Esophagus squamous epithelium (tissue), 5 donors: ENCODE measurements at regions not wholly inside any gene's neighbourhood (a gene's known extent, or its start where the extent isn't known, plus 50 kb on each side); places are given as distances from the start of the nearest gene placed in this dataset.

Experiments used
- DNase-seq: peaks from one replicate; lab custom pipeline; 2025; lab: John Stamatoyannopoulos, UW
- H3K27ac ChIP-seq, 4 donors: fragments of 200-600 bp; sonication (generic); one replicate each; pipeline ENCODE4 v1.5.1; 2016 to 2019; ENCODE audit warnings: mild to moderate bottlenecking in 1 of 4
- H3K27me3 ChIP-seq, 4 donors: fragments of 200-600 bp; sonication (generic); 1 replicate in 3 of 4; 2 replicates in 1 of 4; pipeline versions ENCODE4 v1.5.1 to v1.6.0; 2017 to 2021; ENCODE audit warnings: antibody characterized with exemption in 1 of 4
- H3K36me3 ChIP-seq, 3 donors: fragments of 200-600 bp; sonication (generic); one replicate each; pipeline ENCODE4 v1.5.1; 2016 to 2019
- H3K4me1 ChIP-seq, 3 donors: fragments of 200-600 bp; sonication (generic); one replicate each; pipeline ENCODE4 v1.5.1; 2017 to 2019
- H3K4me3 ChIP-seq, 4 donors: fragments of 200-600 bp; sonication (generic); 1 replicate in 3 of 4; 2 replicates in 1 of 4; pipeline ENCODE4 v1.5.1; 2016 to 2019; ENCODE audit warnings: mild to moderate bottlenecking in 2 of 4, moderate library complexity in 1 of 4
- H3K9me3 ChIP-seq, 3 donors: fragments of 200-600 bp; sonication (generic); one replicate each; pipeline ENCODE4 v1.5.1; 2016 to 2019
- POLR2A ChIP-seq, 4 donors: fragments of 450-650 bp; IDR thresholded peaks; one replicate each; pipeline ENCODE4 v1.6.1; 2017; ENCODE audit warnings: antibody characterized with exemption in 4 of 4, mild to moderate bottlenecking in 4 of 4, moderate library complexity in 3 of 4
- WGBS, 2 donors: methylation state at CpG; one replicate each; pipeline ENCODE4 v1.1.5; 2018; 5-methylcytosine and 5-hydroxymethylcytosine counted together
- intact Hi-C: fragments of 100-400 bp; cut with DNase I; formaldehyde crosslinking; loops from one replicate; pipeline ENCODE4 v1.15.0; 2022
- TF ChIP-seq, protein P1 (sequence below), 6 experiments: fragments of 450-650 bp in 4 of 6; fragments of 200-600 bp in 2 of 6; sonication (generic) in 2 of 6; IDR thresholded peaks; one replicate each; pipeline ENCODE4 v1.5.1; 2016 to 2019; ENCODE audit warnings: antibody characterized with exemption in 6 of 6, mild to moderate bottlenecking in 4 of 6, moderate library complexity in 4 of 6
- donor health status: DM: yes; HTN: yes; CAD: no.

DNA sequence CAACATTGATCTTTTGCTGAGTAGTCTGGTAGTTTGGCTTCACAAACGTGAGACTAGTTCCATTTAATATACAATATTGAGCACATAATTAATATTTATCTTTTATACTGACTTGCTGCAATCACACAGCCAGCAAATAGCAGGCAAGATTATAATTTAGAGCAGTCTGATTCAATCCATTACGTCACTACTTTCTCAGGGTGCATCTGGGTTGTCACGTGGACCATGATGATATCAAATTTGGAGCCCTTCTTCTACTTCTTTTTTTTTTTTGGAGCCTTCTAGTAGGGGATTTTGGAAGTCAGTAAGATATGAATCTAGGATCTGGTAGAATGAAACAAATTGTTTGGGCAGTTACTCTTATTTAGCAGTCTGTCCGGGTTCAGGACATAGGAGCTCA, 100.6 kb upstream of the SLC5A9 start:
- Histone ChIP-seq H3K4me1 (no peaks in the 10 kb centered on the region), H3K4me3 (no peak overlapping the region), H3K27ac (no peak overlapping the region), H3K9me3 (no peaks in the 10 kb centered on the region), H3K27me3 (no peaks in the 10 kb centered on the region), H3K36me3 (no peaks in the 10 kb centered on the region)
- 47 to 70% methylated on average over 4 of the region's 4 CpGs for WGBS, 2 donors
- DNase-seq: no peak
- intact Hi-C loops: no loop called here
- TF ChIP-seq, protein P1, sequence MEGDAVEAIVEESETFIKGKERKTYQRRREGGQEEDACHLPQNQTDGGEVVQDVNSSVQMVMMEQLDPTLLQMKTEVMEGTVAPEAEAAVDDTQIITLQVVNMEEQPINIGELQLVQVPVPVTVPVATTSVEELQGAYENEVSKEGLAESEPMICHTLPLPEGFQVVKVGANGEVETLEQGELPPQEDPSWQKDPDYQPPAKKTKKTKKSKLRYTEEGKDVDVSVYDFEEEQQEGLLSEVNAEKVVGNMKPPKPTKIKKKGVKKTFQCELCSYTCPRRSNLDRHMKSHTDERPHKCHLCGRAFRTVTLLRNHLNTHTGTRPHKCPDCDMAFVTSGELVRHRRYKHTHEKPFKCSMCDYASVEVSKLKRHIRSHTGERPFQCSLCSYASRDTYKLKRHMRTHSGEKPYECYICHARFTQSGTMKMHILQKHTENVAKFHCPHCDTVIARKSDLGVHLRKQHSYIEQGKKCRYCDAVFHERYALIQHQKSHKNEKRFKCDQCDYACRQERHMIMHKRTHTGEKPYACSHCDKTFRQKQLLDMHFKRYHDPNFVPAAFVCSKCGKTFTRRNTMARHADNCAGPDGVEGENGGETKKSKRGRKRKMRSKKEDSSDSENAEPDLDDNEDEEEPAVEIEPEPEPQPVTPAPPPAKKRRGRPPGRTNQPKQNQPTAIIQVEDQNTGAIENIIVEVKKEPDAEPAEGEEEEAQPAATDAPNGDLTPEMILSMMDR (IDR thresholded peaks at IDR 0.05): no peak
- no peak for TF ChIP-seq POLR2A (IDR thresholded peaks at IDR 0.05)

DNA sequence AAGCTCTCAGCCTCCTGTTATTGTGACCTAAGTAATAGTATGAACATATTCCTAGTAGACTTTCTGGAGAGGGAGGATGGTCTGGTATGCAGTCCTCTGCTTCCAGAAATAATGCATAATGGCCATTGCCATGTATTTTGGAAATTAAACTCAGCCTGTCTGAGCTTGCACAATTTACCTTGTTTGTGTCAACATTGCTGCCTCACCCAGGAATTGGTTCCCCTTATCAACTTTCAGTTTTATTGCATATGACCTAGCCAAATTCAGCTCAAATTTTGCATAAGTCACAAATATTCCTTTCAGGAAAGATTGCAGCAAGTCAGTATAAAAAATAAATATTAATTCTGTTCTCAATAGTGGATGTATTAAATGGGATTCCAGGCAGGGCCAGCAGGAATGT, 101.9 kb upstream of the SLC5A9 start:
- Histone ChIP-seq H3K9me3 (no peaks in the 10 kb centered on the region), H3K36me3 (no peaks in the 10 kb centered on the region), H3K4me1 (no peaks in the 10 kb centered on the region), H3K27me3 (no peaks in the 10 kb centered on the region), H3K4me3 (no peak overlapping the region), H3K27ac (no peak overlapping the region)
- intact Hi-C loops: no loop called here
- DNase-seq: no peak
- no peak for TF ChIP-seq POLR2A (IDR thresholded peaks at IDR 0.05)
- TF ChIP-seq, protein P1 (IDR thresholded peaks at IDR 0.05): no peak

DNA sequence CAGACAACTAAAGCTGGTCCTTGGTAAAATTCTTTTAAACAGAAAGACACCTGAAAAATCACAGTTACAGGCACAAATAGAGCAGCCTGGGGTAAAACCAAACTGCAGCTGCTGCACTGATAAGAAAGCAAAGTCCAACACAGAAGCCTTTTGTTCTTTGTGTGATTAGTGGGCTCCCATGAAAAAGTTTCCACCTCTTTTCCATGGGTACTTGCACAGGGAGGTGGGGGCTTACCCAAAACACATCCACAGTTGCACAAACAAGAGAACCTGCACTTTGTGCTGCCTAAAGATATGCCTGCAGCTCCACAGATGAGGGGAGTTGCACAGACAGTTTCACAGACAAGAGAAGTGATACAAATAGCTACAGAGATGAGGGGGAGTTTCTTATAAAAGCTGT, 106.7 kb upstream of the SLC5A9 start:
- intact Hi-C loops: no loop called here
- H3K36me3 ChIP-seq: no peaks in the 10 kb centered on the region
- no peak overlapping the region for H3K27ac ChIP-seq
- no peaks in the 10 kb centered on the region for H3K4me1 ChIP-seq
- TF ChIP-seq, protein P1 (IDR thresholded peaks at IDR 0.05): no peak
- no peak for TF ChIP-seq POLR2A (IDR thresholded peaks at IDR 0.05)
- H3K4me3 ChIP-seq: no peak overlapping the region
- no peak for DNase-seq
- H3K27me3 ChIP-seq: peaks cover 0 to 5% (median 0%) of the 10 kb centered on the region in 4 donors
- no peaks in the 10 kb centered on the region for H3K9me3 ChIP-seq

DNA sequence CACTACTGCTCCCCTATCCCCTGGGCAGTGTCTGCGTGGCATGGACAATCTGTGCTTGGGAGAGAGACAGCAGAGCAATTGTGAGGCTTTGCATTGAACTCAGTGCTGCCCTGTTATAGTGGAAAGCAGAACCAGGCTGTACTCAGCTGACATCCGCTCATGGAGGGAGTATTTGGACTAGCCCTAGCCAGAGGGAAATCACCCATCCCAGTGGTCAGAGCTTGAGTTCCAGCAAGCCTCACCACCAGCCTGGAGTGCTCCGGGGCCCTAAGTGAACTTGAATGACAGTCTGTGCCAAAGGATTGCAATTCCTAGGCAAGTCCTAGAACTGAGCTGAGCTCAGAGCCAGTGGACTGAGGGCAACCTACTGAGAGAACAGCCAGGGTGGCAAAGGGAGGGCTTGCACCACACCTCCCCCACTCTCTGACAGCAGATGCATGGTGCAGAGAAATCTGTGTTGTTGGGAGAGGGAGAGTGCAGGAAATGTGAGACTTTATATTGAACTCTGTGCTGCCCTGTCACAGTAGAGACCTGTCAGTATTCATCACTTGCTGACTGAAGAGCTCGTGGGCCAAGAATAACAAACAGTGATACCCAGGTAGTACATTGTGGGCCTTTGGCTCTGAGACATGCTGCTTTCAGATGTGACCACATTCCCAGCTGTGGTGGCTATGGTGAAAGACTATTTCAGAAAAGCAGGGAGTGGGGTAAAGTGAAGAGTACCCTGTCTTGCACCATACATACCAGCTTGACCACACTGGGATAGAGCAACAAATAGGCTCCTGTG, 107.7 kb upstream of the SLC5A9 start:
- intact Hi-C loops: no loop called here
- 74 to 89% methylated on average over 2 to 4 of the region's 4 CpGs for WGBS, 2 donors
- TF ChIP-seq, protein P1 (IDR thresholded peaks at IDR 0.05): no peak
- no peak for TF ChIP-seq POLR2A (IDR thresholded peaks at IDR 0.05)

DNA sequence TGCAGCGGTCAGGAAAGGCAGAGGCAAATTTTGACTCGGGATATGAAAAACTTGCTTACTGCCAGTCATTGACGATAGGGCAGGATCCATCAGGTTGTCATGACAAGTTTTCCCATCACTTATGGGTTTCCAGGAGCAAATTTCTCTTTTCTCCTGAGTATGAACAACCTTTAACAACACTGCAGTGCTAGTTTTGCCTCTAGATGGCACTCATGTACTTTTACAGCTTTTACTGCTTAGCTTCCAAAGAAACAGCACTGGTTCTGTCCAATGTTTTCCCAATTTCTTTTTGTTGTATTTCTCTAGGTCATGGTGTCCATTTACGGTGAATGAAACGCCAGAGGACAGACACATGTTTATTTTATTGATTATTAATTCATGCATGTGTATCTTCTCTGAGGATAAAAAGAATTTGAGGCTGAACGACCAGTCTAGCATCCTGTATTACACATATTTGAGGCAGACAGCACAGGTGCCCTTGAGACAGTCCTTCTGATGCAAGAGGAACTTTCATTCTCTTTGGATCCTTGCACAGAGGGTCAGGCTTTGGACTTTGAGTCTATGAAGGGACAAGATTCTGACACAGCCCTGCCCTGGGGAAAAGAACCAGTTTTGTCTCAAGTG, 112.3 kb upstream of the TRABD2B start:
- 15 to 19% methylated on average over 6 of the region's 6 CpGs for WGBS, 2 donors
- no peaks in the 10 kb centered on the region for H3K36me3 ChIP-seq
- H3K27ac ChIP-seq: no peak overlapping the region
- H3K27me3 ChIP-seq: peaks cover 0 to 1% (median 0%) of the 10 kb centered on the region in 4 donors
- TF ChIP-seq POLR2A (IDR thresholded peaks at IDR 0.05): no peak
- TF ChIP-seq, protein P1 (IDR thresholded peaks at IDR 0.05): peak; percentile 34 to 85 (median 69)
- H3K4me1 ChIP-seq: peaks cover 0 to 4% (median 0%) of the 10 kb centered on the region in 3 donors
- no peak for DNase-seq
- H3K4me3 ChIP-seq: no peak overlapping the region
- intact Hi-C loops: no loop called here
- no peaks in the 10 kb centered on the region for H3K9me3 ChIP-seq

More for the DNA sequence above, 107.7 kb upstream of the SLC5A9 start:
- Histone ChIP-seq H3K4me1 (no peaks in the 10 kb centered on the region), H3K9me3 (no peaks in the 10 kb centered on the region), H3K27ac (no peak overlapping the region), H3K27me3 (peaks cover 0 to 5% (median 0%) of the 10 kb centered on the region in 4 donors), H3K36me3 (no peaks in the 10 kb centered on the region), H3K4me3 (no peak overlapping the region)
- DNase-seq: no peak
